ENCODE measurements at regions not wholly inside any gene's neighbourhood (a gene's known extent, or its start where the extent isn't known, plus 50 kb on each side); places are given as distances from the start of the nearest gene placed in this dataset.
"Not testable (repeated sequence)": the region's sequence is repeated elsewhere in the genome, so short reads cannot be mapped to it uniquely, and the experiment has no call there.

DNA sequence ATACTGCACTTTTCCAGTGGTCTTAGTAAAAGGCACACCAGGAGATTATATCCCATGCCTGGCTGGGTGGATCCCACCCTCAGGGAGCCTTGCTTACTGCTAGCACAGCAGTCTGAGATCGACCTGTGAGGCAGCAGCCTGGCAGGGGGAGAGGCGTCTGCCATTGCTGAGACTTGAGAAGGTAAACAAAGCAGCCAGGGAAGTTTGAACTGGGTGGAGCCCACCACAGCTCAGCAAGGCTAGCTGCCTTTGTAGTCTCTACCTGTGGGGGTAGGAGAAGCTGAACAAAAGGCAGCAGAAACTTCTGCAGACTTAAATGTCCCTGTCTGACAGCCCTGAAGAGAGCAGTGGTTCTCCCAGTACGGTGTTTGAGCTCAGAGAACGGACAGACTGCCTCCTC, 219.3 kb upstream of the GNAI1 start:
- TF ChIP-seq, protein P1, sequence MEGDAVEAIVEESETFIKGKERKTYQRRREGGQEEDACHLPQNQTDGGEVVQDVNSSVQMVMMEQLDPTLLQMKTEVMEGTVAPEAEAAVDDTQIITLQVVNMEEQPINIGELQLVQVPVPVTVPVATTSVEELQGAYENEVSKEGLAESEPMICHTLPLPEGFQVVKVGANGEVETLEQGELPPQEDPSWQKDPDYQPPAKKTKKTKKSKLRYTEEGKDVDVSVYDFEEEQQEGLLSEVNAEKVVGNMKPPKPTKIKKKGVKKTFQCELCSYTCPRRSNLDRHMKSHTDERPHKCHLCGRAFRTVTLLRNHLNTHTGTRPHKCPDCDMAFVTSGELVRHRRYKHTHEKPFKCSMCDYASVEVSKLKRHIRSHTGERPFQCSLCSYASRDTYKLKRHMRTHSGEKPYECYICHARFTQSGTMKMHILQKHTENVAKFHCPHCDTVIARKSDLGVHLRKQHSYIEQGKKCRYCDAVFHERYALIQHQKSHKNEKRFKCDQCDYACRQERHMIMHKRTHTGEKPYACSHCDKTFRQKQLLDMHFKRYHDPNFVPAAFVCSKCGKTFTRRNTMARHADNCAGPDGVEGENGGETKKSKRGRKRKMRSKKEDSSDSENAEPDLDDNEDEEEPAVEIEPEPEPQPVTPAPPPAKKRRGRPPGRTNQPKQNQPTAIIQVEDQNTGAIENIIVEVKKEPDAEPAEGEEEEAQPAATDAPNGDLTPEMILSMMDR (IDR thresholded peaks at IDR 0.05) = not testable (repeated sequence)
- not testable (repeated sequence) for TF ChIP-seq POLR2A (IDR thresholded peaks at IDR 0.05)

All from Peyer's patch (tissue), 4 donors.